HG03342 (cell line): ENCODE measurements at regions not wholly inside any gene's neighbourhood (a gene's known extent, or its start where the extent isn't known, plus 50 kb on each side); places are given as distances from the start of the nearest gene placed in this dataset.

Source experiments
- ATAC-seq: cut with Tn5 transposase; IDR thresholded peaks from one replicate; pipeline ENCODE4 v1.9.1; 2021; ENCODE audit warnings: mild to moderate bottlenecking, moderate library complexity; ENCODE audit not compliant: unreplicated experiment

GRCh38 chr1:168391851-168392681 is 111.4 kb downstream of the TBX19 start:
- ATAC-seq = no peak

- no peak for ATAC-seq
These were observed 109.6 kb downstream of the TBX19 start for GRCh38 chr1:168390271-168390670.

GRCh38 chr1:168387781-168388760 is 107.4 kb downstream of the TBX19 start:
- no peak for ATAC-seq

GRCh38 chr1:168386949-168387586 is 106.4 kb downstream of the TBX19 start:
- peak; percentile 59 for ATAC-seq

- no peak for ATAC-seq
These were observed 105.8 kb downstream of the TBX19 start for GRCh38 chr1:168386492-168386891.

- ATAC-seq = no peak
These were observed 101.2 kb downstream of the TBX19 start for GRCh38 chr1:168381850-168382249.

GRCh38 chr1:168380945-168381344 is 100.3 kb downstream of the TBX19 start:
- no peak for ATAC-seq

- no peak for ATAC-seq
These were observed 98.6 kb downstream of the TBX19 start for GRCh38 chr1:168379104-168379860.

GRCh38 chr1:168375566-168376300 is 95.1 kb downstream of the TBX19 start:
- no peak for ATAC-seq

- ATAC-seq = no peak
These were observed 93.9 kb downstream of the TBX19 start for GRCh38 chr1:168374566-168374965.

- no peak for ATAC-seq
These were observed 93.2 kb downstream of the TBX19 start for GRCh38 chr1:168373869-168374268.

GRCh38 chr1:168372861-168373371 is 92.2 kb downstream of the TBX19 start:
- no peak for ATAC-seq

- ATAC-seq = no peak
These were observed 91.6 kb downstream of the TBX19 start for GRCh38 chr1:168372307-168372706.

- no peak for ATAC-seq
These were observed 90.8 kb downstream of the TBX19 start for GRCh38 chr1:168371477-168371876.

- no peak for ATAC-seq
These were observed 89.9 kb downstream of the TBX19 start for GRCh38 chr1:168370586-168370985.

GRCh38 chr1:168369655-168370054 is 89.0 kb downstream of the TBX19 start:
- ATAC-seq = no peak

- ATAC-seq = no peak
These were observed 87.5 kb downstream of the TBX19 start for GRCh38 chr1:168368131-168368530.

- no peak for ATAC-seq
These were observed 85.2 kb downstream of the TBX19 start for GRCh38 chr1:168365719-168366479.
